GM19372 (cell line): ENCODE measurements at regions not wholly inside any gene's neighbourhood (a gene's known extent, or its start where the extent isn't known, plus 50 kb on each side); places are given as distances from the start of the nearest gene placed in this dataset.

Source experiments
- ATAC-seq: cut with Tn5 transposase; IDR thresholded peaks from one replicate; pipeline ENCODE4 v1.9.1; 2021; ENCODE audit warnings: mild to moderate bottlenecking, low read depth, moderate library complexity; ENCODE audit not compliant: unreplicated experiment

DNA sequence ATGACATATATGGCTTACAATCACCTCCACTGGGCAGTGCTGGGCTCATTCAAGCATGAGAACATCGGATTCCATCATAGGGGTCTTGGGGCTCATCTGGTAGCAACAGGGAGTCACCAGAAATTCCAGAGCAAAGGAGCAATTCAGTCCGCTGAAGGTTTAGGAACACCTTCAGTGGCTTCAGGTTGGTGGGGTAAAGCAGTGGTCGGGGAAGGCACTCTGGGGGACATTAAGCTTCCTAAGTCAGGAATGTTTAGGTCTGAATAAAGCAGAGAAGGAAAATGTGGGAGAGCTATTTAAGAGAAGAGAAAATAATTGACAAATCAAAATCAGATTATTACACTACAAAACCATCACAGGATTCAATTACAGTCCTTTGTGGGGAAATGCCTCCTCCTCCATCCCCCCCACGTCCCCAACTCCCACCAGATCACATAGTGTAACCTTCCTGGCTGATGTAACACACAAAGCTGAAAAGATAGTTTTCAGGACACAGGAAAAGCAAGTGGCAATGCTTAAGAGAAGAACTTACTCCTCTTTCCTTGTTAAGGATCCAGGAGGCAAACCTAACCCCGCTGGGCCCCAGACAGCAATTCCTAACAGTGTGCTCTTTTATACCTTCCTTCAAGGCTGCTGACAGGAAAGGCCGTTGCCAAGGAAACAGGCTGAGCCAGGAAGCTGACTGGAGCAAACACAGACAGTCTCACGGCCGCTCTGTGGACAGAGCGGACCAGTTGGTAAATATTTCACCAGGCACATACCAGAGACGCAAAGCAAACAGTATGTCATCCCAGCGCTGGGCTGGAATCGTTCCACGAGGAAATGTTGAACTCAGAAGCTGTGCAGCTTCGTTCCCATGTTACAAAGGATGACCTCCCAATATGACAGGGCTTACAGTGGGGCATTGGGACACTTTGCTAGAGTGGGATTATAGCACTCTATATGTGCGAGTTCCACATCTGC lies 57.5 kb upstream of the LMCD1 start:
- ATAC-seq, result no peak

DNA sequence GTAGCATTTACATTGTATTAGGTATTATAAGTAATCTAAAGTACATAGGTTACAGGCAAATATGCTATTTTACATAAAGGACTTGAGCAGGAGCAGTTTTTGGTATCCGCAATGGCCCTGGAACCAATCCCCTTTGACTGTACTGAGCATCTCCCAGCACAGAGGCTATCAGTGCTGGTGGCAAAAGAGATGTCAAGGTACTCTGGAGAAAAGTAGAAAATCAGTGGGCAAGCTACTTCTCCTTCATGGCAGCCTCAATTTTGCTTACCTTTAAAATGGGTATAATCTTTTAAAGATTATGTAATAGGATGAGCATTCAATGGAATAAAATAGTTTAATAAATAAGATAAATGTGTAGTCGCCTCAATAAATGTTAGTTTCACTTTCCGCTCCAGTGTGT lies 56.7 kb upstream of the LMCD1 start:
- ATAC-seq, result no peak

DNA sequence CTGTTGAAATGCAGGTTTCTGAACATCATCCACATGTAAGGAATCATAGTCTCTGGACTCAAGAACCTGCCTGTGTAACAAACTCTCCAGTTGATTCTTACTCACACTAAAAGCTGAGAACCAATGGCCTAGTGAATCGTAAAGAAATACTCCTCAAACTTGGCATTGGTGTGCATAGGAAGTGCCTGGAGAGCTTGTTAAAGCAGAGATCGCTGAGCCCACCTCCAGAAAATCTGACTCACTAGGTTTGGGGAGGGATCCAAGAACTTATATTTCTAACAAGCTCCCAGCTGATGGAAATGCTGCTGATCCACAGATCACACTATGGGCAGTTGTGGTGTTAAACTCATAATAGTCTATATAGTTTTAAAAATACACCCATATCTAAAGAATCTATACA lies 55.8 kb upstream of the LMCD1 start:
- ATAC-seq, result no peak

DNA sequence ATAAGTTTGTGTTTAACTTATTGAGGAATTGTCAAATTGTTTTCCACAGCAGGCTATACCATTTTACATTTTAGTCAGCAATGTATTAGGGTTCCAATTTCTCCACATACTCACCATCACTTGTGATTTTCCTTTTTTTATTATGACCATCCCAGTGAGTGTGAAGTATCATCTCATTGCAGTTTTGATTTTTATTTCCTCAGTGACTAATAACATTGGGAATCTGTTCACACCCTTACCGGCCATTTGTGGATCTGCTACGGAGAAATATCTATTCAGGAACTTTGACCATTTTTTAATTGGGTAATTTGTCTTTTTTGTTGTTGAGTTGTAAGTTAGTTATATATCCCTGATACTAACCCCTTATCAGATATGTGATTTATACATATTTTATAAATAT lies 54.8 kb upstream of the LMCD1 start:
- no peak for ATAC-seq

DNA sequence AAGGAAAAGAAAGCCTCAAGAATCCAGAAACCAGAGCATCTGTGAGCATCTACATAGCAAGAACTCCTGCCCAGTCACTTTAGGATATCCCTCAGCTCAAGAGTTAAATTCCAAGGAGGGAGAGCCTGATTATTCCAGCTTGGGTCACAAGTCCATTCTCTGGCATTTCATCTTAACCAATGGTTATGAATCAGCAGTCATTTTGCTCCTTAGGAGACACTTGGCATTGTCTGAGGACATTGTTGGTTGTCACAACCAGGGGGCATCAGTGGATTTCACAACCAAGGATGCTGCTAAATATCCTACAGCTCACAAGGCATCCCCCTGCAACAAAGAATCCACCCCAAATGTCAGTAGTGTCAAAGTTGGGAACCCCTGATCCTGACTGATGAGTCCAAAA lies 51.0 kb upstream of the LMCD1 start:
- no peak for ATAC-seq

DNA sequence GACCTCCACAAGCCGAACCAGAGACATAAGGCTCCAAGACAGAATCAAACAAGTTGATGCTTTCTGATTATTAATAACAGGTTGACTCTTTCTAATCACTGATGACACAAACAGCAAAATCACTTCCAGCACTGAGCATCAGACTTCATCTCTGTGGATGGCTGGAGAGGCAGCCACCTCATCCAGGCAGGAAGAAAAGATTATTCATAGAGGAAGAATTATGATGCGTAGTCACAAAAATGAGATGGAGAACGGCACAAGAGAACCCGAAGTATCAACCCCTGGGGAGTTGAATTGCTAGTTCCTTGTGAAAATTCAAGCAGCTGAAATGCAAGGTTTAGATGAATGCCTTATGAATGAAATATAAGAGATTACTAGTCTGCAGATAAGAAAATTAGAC lies 49.9 kb upstream of the LMCD1 start:
- ATAC-seq, result no peak
